GM19023 (cell line): ENCODE measurements at regions not wholly inside any gene's neighbourhood (a gene's known extent, or its start where the extent isn't known, plus 50 kb on each side); places are given as distances from the start of the nearest gene placed in this dataset.
"Not testable (repeated sequence)": the region's sequence is repeated elsewhere in the genome, so short reads cannot be mapped to it uniquely, and the experiment has no call there.

ENCODE experiments used
- ATAC-seq: cut with Tn5 transposase; IDR thresholded peaks from one replicate; pipeline ENCODE4 v1.9.1; 2021; ENCODE audit warnings: mild to moderate bottlenecking, moderate library complexity; ENCODE audit not compliant: unreplicated experiment

DNA sequence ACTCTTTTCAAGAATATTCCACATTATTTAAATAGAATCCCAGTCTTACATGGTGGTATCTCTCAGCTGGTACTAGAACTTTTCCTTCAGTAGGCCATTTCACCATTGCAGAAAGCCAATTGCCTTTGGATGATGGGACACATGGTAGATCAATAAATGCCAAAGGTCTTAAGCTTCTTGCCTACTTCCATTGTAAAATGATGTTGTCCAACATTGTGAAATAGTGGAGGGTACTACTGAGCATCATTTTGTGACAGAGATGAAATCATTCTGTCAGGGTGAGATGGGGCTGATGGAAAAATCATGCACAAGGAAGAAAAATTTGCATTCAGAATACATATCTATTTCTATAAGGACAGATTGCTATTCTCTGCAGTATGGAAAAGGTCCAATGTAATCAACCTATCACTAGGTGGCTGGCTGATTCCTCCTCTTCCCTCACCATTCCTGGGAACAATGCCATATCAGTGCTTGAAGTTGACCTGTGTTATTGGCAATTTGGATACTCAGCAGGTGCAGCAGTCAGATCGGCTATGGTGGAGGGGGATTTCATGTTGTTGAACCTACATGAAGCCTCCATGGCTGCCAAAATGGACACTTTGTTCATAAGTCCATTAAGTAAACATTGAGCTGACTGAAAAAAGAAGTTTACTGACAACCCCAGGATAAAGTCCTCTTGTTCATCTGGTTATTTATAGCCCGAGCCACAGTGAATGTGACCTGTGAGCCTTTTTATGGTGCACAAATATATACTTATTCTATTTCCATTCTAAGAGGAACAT lies 596.9 kb upstream of the ARPP21 start:
- no peak for ATAC-seq

DNA sequence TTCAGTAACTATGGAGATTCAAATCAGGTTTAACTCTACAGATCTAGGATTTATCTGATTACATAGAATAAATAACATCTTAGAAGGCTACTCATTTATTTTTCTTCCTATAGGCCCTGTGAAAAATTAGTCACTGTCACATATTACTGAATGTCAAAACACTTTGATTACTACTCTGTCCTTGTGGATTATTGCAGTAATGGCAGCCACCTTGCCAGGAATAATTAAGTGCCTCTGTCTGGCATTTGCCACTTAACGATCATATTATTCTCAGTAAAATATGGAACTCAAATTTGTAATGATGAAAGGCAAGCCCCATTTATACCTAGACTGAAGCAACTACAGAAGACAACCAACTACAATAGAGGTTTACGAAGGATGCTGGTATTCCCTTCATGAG lies 596.3 kb upstream of the ARPP21 start:
- ATAC-seq = no peak

GRCh38 chr3:35044190-35044589 lies 595.1 kb upstream of the ARPP21 start:
- ATAC-seq = no peak

GRCh38 chr3:35045118-35045517 lies 594.2 kb upstream of the ARPP21 start:
- no peak for ATAC-seq

- ATAC-seq = no peak
Observed at GRCh38 chr3:35064761-35065160, 574.6 kb upstream of the ARPP21 start.

- no peak for ATAC-seq
Observed at GRCh38 chr3:35065891-35066290, 573.4 kb upstream of the ARPP21 start.

DNA sequence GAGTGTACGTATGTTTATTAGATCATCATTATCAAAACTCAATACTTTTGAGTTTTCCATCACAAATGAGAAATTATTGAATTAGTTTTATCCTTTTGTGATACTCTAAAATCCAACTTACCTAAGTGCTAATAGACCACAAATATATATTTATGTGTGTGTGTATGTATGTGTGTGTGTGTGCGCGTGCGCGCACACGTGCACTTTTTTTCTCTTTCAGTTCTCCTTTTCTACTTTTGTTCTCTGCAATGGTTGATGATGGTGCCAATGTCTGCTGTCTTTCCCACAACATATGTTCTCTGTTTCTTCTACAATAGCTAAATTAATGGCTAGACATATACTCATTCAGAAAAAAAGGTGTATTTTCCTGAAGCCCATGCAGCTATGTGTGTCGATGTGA lies 571.6 kb upstream of the ARPP21 start:
- no peak for ATAC-seq

GRCh38 chr3:35070088-35070487 lies 569.2 kb upstream of the ARPP21 start:
- ATAC-seq = no peak

- no peak for ATAC-seq
Observed at GRCh38 chr3:35071772-35072171, 567.6 kb upstream of the ARPP21 start.

DNA sequence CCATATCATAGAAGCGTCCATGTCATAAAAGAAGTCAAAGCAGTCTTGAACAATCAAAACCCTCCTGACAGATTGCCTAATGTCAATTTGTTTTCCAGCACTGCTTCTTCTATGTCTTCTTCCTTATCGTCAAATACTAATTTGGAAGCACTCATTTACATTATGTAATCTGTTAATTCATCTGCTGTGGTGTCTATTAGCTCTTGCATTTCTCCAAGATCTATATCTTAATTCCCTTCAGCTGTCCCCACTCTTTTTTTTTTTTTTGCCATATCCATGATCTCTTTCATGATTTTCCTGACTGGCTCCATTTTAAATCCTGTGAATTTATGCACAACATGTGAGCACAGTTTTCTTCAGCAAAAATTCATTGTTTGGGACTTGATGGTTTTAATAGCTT lies 560.5 kb upstream of the ARPP21 start:
- ATAC-seq = no peak

DNA sequence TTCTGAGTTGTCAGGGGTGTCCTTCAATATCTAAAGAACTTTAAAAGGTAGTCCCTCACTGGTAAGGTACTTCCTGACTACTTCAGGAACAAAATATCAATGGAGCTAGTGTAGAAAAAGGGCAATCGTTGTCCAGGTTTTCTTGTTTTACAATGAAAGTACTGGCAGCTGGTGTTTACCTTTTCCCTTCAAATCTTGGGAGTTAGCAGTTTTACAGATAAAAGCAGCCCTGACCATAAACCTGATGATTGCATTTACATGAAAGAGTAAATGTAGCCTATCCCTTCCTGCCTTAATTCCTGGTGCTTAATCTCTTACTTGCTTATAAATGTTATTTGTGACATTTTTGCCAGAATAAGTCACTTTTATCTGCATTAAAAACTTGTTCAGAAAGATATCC lies 559.9 kb upstream of the ARPP21 start:
- ATAC-seq = no peak

DNA sequence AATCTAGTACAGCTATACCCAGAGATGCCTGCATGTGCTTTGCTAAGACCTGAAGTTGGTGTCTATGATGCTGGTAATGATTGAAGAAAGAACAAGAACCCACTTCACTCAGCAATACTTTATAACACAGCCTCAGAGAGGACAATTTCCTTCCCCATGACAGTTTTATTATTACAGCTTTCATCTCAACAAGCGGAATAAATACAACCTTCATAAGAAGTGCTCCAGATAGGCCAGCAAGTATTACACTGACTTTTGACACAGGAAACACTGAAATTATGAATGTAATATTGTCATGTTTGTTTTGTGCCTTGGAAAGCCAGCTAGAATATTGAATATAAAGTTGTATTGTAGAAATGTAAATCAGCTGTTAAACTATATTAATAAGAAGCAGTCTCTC lies 557.4 kb upstream of the ARPP21 start:
- no peak for ATAC-seq

DNA sequence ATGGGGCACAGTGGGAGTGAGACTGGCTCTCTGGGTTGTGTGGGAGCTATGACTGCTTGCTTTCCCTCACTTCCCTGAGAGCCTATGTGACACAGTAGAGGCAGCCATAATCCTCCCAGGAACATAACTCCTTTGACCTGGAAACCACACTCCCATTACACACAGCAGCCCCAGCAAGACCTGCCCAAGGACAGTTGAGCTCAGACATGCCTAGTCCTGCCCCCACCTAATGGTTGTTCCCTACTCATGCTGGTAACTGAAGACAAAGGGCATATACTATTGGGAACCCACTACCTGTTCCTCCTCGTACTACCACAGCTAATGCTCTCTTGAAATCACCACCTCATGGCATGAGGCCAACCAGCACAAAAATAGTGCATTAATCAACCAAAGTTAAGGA lies 550.4 kb upstream of the ARPP21 start:
- ATAC-seq = no peak

GRCh38 chr3:35114686-35115085 lies 524.6 kb upstream of the ARPP21 start:
- no peak for ATAC-seq

DNA sequence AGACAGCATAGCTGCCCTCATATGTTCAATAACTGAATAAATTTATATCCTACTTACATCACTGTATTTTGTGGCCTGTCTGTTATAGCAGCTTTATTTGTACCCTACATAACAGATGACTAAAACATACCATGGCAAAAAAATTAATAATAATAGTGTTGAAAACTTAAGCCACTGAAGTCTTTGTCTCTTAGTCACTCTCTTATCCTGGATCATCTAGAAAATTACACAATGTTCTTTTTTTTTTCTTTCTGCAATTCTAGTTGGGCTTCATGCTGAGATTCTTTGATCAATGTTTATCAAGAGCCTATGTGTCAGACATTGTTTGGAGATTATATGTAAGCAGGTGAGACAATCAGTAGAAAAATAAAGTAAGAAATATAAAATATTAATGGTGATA lies 519.3 kb upstream of the ARPP21 start:
- ATAC-seq = no peak

DNA sequence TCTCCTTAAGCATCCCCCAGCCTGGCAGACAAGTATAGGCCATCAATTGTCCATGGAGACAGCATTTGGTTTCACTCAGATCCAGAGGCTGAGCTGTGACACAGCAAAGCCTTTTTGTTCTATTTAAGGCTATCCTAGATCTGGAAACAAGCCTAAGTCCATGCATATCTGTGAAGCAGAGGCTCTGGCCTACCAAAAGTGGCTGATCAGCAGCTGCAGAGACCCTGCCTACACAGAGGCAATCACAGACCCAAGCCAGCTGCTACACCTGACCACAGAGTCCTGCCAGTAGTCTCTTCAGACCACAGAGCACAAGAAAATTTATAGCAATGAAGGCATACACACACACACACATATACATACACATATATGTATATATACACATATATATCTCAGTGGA lies 501.7 kb upstream of the ARPP21 start:
- no peak for ATAC-seq

- no peak for ATAC-seq
Observed at GRCh38 chr3:35141406-35141805, 497.9 kb upstream of the ARPP21 start.

DNA sequence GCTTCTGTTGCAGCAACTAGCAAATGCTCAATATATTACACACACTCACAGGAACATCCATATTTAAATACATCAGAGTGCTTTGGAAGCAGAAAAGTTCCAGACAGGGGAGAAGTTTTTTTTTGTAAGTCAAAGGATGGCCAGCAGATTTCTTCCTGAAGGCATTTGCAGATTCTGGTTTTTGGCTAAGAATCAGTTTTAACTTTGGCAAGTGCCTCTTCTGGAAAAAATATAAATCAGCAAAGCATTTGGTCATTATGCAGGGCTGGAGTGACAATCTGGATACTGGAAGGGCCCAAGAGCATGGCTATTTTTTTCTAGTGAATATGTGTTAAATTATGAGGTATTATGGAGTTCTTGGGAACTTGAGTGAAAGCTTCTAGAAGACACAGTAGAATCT lies 495.3 kb upstream of the ARPP21 start:
- no peak for ATAC-seq

- not testable (repeated sequence) for ATAC-seq
Observed at GRCh38 chr3:35146256-35147035, 492.9 kb upstream of the ARPP21 start.

DNA sequence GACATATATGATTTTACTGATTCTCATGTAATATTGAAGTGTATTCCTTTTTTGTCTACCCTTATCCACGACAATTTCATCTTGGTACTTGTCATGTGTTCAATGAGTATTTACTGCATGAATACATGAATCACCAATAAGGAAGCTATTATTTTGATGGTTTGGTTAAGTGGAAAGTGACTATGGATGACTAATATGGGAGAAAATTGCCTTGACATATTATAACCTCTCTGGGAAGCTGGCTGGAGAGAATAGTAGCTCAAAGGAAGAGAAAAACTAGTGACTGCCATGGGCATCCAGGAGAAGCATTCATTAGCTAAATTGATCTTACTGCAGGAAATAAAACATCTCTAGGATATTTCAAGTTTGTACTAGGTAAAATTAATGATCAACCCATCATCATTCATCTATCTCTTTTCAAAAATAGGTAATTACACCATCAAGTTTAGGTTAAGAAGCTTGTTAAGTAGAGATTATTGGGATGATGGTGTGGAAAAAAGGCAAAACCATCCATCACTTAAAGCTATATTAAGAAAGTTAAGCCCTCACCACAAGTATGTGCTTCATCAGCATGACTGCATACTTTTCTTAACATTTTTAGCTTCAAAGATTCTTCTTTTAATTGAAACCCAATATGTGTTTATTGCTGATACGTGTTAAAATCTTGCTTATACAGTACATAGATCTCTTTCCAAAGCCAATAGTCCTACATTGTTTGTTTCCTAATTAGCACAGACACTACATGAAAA lies 455.2 kb upstream of the ARPP21 start:
- ATAC-seq = no peak

GRCh38 chr3:35184775-35185174 lies 454.6 kb upstream of the ARPP21 start:
- ATAC-seq = no peak

GRCh38 chr3:35187908-35188307 lies 451.4 kb upstream of the ARPP21 start:
- no peak for ATAC-seq
